ENCODE measurements at regions not wholly inside any gene's neighbourhood (a gene's known extent, or its start where the extent isn't known, plus 50 kb on each side); places are given as distances from the start of the nearest gene placed in this dataset.

DNA sequence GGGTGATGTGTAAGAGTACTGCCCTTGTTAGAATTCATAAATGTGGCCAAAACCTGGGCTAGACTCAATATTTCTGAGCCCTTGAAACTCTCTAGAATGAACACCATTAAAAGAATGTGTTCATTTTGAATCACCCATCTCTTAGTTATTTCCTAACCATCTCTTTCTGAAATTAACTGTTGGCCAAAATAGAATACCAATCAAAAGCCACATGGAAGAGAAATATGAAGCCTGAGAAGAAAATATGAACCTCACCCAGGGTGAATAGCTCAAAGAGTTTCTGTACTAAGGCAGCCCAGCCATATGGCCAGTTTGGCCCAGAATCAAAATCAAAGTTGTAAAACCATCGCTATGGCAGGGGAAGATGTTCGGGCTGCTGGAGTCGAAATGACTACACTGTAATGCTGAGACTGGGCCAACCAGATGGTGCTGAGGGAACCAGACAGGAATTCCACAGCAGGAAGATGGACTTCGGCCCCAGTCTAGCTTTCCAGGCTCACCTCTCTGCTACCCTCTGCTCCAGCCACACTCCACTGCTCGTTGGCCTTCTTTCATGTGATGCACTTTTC is 154.3 kb upstream of the ZFHX3 start:
- 67 to 74% (median 72%) methylated on average over 5 of the region's 5 CpGs for WGBS, 4 donors
- Histone ChIP-seq H3K27me3 (peaks cover 0 to 5% (median 0%) of the 10 kb centered on the region in 9 donors), H3K36me3 (no peaks in the 10 kb centered on the region), H3K4me1 (no peaks in the 10 kb centered on the region), H3K9me3 (no peaks in the 10 kb centered on the region), H3K27ac (no peak overlapping the region), H3K4me3 (no peak overlapping the region)
- DNase-seq (peak in 2 of 5 donors; percentile 32 to 57), ATAC-seq (peak in 3 of 4 donors; percentile 18 to 88 (median 51))
- intact Hi-C loops (cut with DNase I), result no loop called here
- TF ChIP-seq, protein P1, sequence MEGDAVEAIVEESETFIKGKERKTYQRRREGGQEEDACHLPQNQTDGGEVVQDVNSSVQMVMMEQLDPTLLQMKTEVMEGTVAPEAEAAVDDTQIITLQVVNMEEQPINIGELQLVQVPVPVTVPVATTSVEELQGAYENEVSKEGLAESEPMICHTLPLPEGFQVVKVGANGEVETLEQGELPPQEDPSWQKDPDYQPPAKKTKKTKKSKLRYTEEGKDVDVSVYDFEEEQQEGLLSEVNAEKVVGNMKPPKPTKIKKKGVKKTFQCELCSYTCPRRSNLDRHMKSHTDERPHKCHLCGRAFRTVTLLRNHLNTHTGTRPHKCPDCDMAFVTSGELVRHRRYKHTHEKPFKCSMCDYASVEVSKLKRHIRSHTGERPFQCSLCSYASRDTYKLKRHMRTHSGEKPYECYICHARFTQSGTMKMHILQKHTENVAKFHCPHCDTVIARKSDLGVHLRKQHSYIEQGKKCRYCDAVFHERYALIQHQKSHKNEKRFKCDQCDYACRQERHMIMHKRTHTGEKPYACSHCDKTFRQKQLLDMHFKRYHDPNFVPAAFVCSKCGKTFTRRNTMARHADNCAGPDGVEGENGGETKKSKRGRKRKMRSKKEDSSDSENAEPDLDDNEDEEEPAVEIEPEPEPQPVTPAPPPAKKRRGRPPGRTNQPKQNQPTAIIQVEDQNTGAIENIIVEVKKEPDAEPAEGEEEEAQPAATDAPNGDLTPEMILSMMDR (IDR thresholded peaks at IDR 0.05), result no peak

DNA sequence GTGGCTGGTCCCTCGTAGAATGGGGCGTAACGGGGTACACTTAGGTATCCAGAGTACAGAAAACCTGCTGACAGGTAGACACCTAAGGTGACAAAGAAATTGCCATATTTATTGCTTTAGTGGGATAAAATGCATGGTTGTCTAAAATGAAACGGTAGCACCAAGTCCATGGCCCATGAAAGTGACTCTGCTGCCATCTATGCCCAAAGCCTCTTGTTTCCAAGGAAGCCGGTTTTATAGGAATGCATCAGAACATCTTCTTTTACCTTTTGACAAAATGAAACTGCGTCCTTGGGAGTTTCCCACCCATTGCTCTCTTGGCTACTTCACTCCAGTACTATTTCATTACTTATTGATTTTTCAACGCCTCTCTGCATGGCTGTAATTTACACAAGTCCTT is 151.3 kb upstream of the ZFHX3 start:
- peaks cover 0 to 5% (median 0%) of the 10 kb centered on the region in 9 donors for H3K27me3 ChIP-seq
- H3K4me3 ChIP-seq, result no peak overlapping the region
- ATAC-seq (no peak), DNase-seq (no peak)
- TF ChIP-seq, protein P1 (IDR thresholded peaks at IDR 0.05), result no peak
- no peak for TF ChIP-seq POLR2A (IDR thresholded peaks at IDR 0.05)
- no peaks in the 10 kb centered on the region for H3K4me1 ChIP-seq
- WGBS, 4 donors, result 83 to 91% (median 88%) methylated on average over 7 of the region's 7 CpGs
- no peaks in the 10 kb centered on the region for H3K9me3 ChIP-seq
- H3K36me3 ChIP-seq, result no peaks in the 10 kb centered on the region
- H3K27ac ChIP-seq, result no peak overlapping the region
- intact Hi-C loops (cut with DNase I), result loop anchor here in 9 of 10 donors (2.0 to 10.0 kb wide), 4 partner anchors 366 to 697 kb away; no protein-coding TSS in a partner anchor

DNA sequence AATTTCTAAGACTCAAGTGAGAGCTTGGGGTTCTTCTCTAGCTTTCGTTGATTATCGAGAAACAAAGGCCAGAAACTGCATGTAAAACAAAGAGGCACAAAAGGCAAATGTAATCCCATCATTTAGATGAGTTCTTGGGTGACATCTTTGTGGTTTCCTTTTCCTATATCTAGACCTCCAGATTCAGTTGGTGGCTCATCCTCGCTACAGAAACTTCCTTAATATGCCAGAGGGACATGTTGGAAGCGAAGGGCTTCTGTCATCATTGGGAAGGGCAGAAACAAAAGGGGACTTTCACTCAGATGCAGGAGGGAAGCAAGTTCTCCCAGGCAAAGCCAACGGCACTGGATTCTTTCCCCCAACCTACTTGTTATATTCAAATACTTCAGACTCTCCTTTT is 150.6 kb upstream of the ZFHX3 start:
- intact Hi-C loops (cut with DNase I), result loop anchor here in 9 of 10 donors (2.0 to 10.0 kb wide), 4 partner anchors 366 to 696 kb away; no protein-coding TSS in a partner anchor
- no peaks in the 10 kb centered on the region for H3K4me1 ChIP-seq
- ATAC-seq, result no peak
- peaks cover 0 to 5% (median 0%) of the 10 kb centered on the region in 9 donors for H3K27me3 ChIP-seq
- no peaks in the 10 kb centered on the region for H3K9me3 ChIP-seq
- no peak for DNase-seq
- WGBS, 4 donors, result 83 to 94% (median 88%) methylated on average over 5 of the region's 5 CpGs
- no peaks in the 10 kb centered on the region for H3K36me3 ChIP-seq
- TF ChIP-seq POLR2A (IDR thresholded peaks at IDR 0.05), result no peak
- TF ChIP-seq, protein P1 (IDR thresholded peaks at IDR 0.05), result no peak
- no peak overlapping the region for H3K4me3 ChIP-seq
- no peak overlapping the region for H3K27ac ChIP-seq

DNA sequence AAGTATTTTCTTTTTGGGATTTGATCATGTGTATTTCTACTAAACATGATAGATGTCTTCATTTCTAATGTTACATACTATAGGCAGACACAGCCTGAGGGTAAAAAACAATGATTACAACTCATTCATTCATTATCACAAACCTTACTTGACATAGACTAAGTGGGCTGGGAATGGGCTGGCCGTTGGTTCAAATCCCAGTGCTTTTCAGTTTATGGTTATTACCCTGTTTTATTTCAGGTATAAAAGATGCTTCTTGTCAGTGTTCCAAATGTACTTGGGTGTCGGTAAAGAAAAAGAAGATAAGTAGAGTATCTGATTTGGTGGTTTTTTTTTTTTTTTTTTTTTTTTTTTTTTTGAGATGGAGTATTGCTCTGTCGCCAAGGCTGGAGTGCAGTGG is 149.7 kb upstream of the ZFHX3 start:
- no peak for TF ChIP-seq POLR2A (IDR thresholded peaks at IDR 0.05)
- TF ChIP-seq, protein P1 (IDR thresholded peaks at IDR 0.05), result no peak
- H3K36me3 ChIP-seq, result no peaks in the 10 kb centered on the region
- H3K4me1 ChIP-seq, result no peaks in the 10 kb centered on the region
- intact Hi-C loops (cut with DNase I), result loop anchor here (2.0 to 10.0 kb wide), 6 partner anchors 365 to 695 kb away; no protein-coding TSS in a partner anchor
- H3K9me3 ChIP-seq, result no peaks in the 10 kb centered on the region
- ATAC-seq (no peak), DNase-seq (no peak)
- no peak overlapping the region for H3K4me3 ChIP-seq
- H3K27ac ChIP-seq, result no peak overlapping the region
- peaks cover 0 to 5% (median 0%) of the 10 kb centered on the region in 9 donors for H3K27me3 ChIP-seq
- 86 to 95% (median 91%) methylated on average over 3 of the region's 3 CpGs for WGBS, 4 donors
